ENCODE measurements at regions not wholly inside any gene's neighbourhood (a gene's known extent, or its start where the extent isn't known, plus 50 kb on each side); places are given as distances from the start of the nearest gene placed in this dataset.

DNA sequence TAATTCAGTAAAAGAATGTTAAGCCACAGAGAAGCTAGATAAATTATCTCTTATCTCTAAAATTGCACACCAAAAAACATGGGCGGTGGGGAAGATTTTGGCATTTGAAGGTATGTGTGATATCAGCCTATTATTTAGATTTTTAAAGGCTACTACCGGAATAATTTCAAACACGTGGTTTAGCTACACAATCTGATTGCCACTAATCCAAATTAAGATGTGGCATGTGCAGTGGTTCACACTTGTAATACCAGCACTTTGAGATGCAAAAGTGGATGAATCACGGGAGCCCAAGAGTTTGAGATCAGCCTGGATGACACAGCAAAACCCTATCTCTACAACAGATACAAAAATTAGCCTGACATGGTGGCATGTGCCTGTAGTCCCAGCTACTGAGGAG lies 584.5 kb downstream of the HS3ST4 start:
- Histone ChIP-seq H3K4me1 (no peaks in the 10 kb centered on the region), H3K27me3 (no peaks in the 10 kb centered on the region), H3K9me3 (no peaks in the 10 kb centered on the region), H3K27ac (no peak overlapping the region), H3K4me3 (no peak overlapping the region), H3K36me3 (no peaks in the 10 kb centered on the region)
- intact Hi-C loops (cut with DNase I), result no loop called here
- TF ChIP-seq POLR2A (IDR thresholded peaks at IDR 0.05) (no peak), POLR2AphosphoS5 (IDR thresholded peaks at IDR 0.05; ENCODE audit: insufficient read depth in 1 of 2, low read depth in 1 of 2) (no peak)
- TF ChIP-seq, protein P1, sequence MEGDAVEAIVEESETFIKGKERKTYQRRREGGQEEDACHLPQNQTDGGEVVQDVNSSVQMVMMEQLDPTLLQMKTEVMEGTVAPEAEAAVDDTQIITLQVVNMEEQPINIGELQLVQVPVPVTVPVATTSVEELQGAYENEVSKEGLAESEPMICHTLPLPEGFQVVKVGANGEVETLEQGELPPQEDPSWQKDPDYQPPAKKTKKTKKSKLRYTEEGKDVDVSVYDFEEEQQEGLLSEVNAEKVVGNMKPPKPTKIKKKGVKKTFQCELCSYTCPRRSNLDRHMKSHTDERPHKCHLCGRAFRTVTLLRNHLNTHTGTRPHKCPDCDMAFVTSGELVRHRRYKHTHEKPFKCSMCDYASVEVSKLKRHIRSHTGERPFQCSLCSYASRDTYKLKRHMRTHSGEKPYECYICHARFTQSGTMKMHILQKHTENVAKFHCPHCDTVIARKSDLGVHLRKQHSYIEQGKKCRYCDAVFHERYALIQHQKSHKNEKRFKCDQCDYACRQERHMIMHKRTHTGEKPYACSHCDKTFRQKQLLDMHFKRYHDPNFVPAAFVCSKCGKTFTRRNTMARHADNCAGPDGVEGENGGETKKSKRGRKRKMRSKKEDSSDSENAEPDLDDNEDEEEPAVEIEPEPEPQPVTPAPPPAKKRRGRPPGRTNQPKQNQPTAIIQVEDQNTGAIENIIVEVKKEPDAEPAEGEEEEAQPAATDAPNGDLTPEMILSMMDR (IDR thresholded peaks at IDR 0.05), result no peak
- no peak for DNase-seq (ENCODE audit: extremely low spot score in 2 of 2)

GRCh38 chr16:26281381-26282110 lies 589.8 kb downstream of the HS3ST4 start:
- Histone ChIP-seq H3K9me3 (no peaks in the 10 kb centered on the region), H3K4me1 (no peaks in the 10 kb centered on the region), H3K27me3 (no peaks in the 10 kb centered on the region), H3K27ac (no peak overlapping the region), H3K4me3 (no peak overlapping the region), H3K36me3 (no peaks in the 10 kb centered on the region)
- intact Hi-C loops (cut with DNase I), result loop anchor here (10.0 kb wide), 1 partner anchor 423 kb away; no protein-coding TSS in a partner anchor
- TF ChIP-seq, protein P1 (IDR thresholded peaks at IDR 0.05), result no peak
- TF ChIP-seq POLR2AphosphoS5 (IDR thresholded peaks at IDR 0.05; ENCODE audit: insufficient read depth in 1 of 2, low read depth in 1 of 2) (no peak), POLR2A (IDR thresholded peaks at IDR 0.05) (no peak)
- DNase-seq (ENCODE audit: extremely low spot score in 2 of 2), result no peak

- Histone ChIP-seq H3K9me3 (no peaks in the 10 kb centered on the region), H3K27ac (no peak overlapping the region), H3K36me3 (no peaks in the 10 kb centered on the region), H3K4me3 (no peak overlapping the region), H3K4me1 (no peaks in the 10 kb centered on the region), H3K27me3 (no peaks in the 10 kb centered on the region)
- TF ChIP-seq, protein P1 (IDR thresholded peaks at IDR 0.05), result no peak
- no peak for TF ChIP-seq POLR2A (IDR thresholded peaks at IDR 0.05)
- TF ChIP-seq POLR2AphosphoS5 (IDR thresholded peaks at IDR 0.05; ENCODE audit: insufficient read depth in 1 of 2, low read depth in 1 of 2), result no peak
- intact Hi-C loops (cut with DNase I), result no loop called here
- no peak for DNase-seq (ENCODE audit: extremely low spot score in 2 of 2)
Measured at GRCh38 chr16:26295625-26296304, 604.0 kb downstream of the HS3ST4 start.

GRCh38 chr16:26301516-26301915 lies 609.8 kb downstream of the HS3ST4 start:
- Histone ChIP-seq H3K27me3 (no peaks in the 10 kb centered on the region), H3K4me1 (no peaks in the 10 kb centered on the region), H3K4me3 (no peak overlapping the region), H3K36me3 (no peaks in the 10 kb centered on the region), H3K9me3 (no peaks in the 10 kb centered on the region), H3K27ac (no peak overlapping the region)
- intact Hi-C loops (cut with DNase I), result no loop called here
- TF ChIP-seq, protein P1 (IDR thresholded peaks at IDR 0.05), result no peak
- TF ChIP-seq POLR2A (IDR thresholded peaks at IDR 0.05) (no peak), POLR2AphosphoS5 (IDR thresholded peaks at IDR 0.05; ENCODE audit: insufficient read depth in 1 of 2, low read depth in 1 of 2) (no peak)
- DNase-seq (ENCODE audit: extremely low spot score in 2 of 2), result no peak

Data from vagina (tissue), 2 donors.